HCT116 (cell line): ENCODE measurements at regions not wholly inside any gene's neighbourhood (a gene's known extent, or its start where the extent isn't known, plus 50 kb on each side); places are given as distances from the start of the nearest gene placed in this dataset.

ENCODE experiments used
- ATAC-seq: fragments of 200-7000 bp; cut with Tn5 transposase; 2 replicates; pipeline ENCODE4 v1.9.1; 2020; ENCODE audit warnings: mild to moderate bottlenecking, moderate library complexity
- BruUV-seq: library from RNA; stranded (reverse); fragments of 400-500 nt; replicated peaks from 2 replicates; lab custom pipeline; 2021; lab: Mats Ljungman, UMichigan
- CTCF ChIA-PET: fragments of 300-600 bp; sonication (Branson Sonifier 250); formaldehyde crosslinking; loops from one replicate; lab custom pipeline; 2021; ENCODE audit warnings: antibody characterized with exemption; lab: Charles Lee
- POLR2A ChIA-PET: fragments of 300-600, 350-600 bp; sonication (Branson Sonifier 250); formaldehyde crosslinking; loops from one replicate; lab custom pipeline; 2021; ENCODE audit warnings: antibody characterized with exemption; lab: Charles Lee
- RAD21 ChIA-PET, 2 experiments: fragments of 300-600 bp; sonication (Branson Sonifier 250); formaldehyde crosslinking; loops; one replicate each; lab custom pipeline; 2023; ENCODE audit warnings: low total read pairs in 2 of 2; ENCODE audit not compliant: uncharacterized antibody in 2 of 2, unreplicated experiment in 2 of 2, low non-redundant PET in 1 of 2; lab: Charles Lee
- DNase-seq: peaks from one replicate; pipeline ENCODE4 v3.0.0-alpha.2; 2010; ENCODE audit warnings: low read depth, low spot score
- H2AFZ ChIP-seq: fragments of 200-600 bp; shearing (Covaris generic), sonication (generic); 2 replicates; pipeline ENCODE4 v1.6.1; 2017; ENCODE audit warnings: low read depth, mixed run types, mixed read lengths, antibody characterized with exemption, low read length; ENCODE audit not compliant: poor library complexity, severe bottlenecking
- H3K27ac ChIP-seq: 2 replicates; pipeline ENCODE4 v1.5.1; 2012; ENCODE audit warnings: low read depth, low read length
- H3K27me3 ChIP-seq: fragments of 200-600 bp; sonication (generic); 2 replicates; pipeline ENCODE4 v1.6.1; 2016; ENCODE audit warnings: mixed run types, low read length, mixed read lengths; ENCODE audit not compliant: insufficient read depth
- H3K36me3 ChIP-seq, 2 experiments: fragments of 200-500 bp in 1 of 2; fragments of 200-600 bp in 1 of 2; sonication (Bioruptor generic) in 1 of 2; sonication (generic) in 1 of 2; 2 replicates each; pipeline versions ENCODE4 v1.5.1 to v1.6.1; 2014 to 2016; ENCODE audit warnings: low read length in 2 of 2, inconsistent platforms in 1 of 2, mixed read lengths in 1 of 2, mixed run types in 1 of 2; ENCODE audit not compliant: insufficient read depth in 2 of 2, control insufficient read depth in 1 of 2
- H3K4me1 ChIP-seq, 2 experiments: fragments of 200-600 bp in 1 of 2; sonication (generic) in 1 of 2; 2 replicates each; pipeline versions ENCODE4 v1.5.1 to v1.6.1; 2012 to 2017; ENCODE audit warnings: low read length in 2 of 2, inconsistent platforms in 1 of 2, mild to moderate bottlenecking in 1 of 2, mixed read lengths in 1 of 2, mixed run types in 1 of 2, moderate library complexity in 1 of 2; ENCODE audit not compliant: insufficient read depth in 2 of 2, control insufficient read depth in 1 of 2
- H3K4me2 ChIP-seq: fragments of 200-600 bp; sonication (generic); 2 replicates; pipeline ENCODE4 v1.6.1; 2017; ENCODE audit warnings: mixed run types, low read length, mixed read lengths
- H3K4me3 ChIP-seq, 2 experiments: fragments of 200-600 bp in 1 of 2; sonication (generic) in 1 of 2; replicated peaks in 1 of 2; 2 replicates each; pipeline ENCODE4 v1.5.1; 2011 to 2016; ENCODE audit warnings: low read length in 2 of 2, control low read depth in 1 of 2, low read depth in 1 of 2, mild to moderate bottlenecking in 1 of 2, mixed read lengths in 1 of 2, mixed run types in 1 of 2
- H3K79me2 ChIP-seq: fragments of 200-600 bp; sonication (generic); 2 replicates; pipeline ENCODE4 v1.6.1; 2017; ENCODE audit warnings: mild to moderate bottlenecking, mixed run types, low read length, moderate library complexity, mixed read lengths; ENCODE audit not compliant: insufficient read depth
- H3K9ac ChIP-seq: fragments of 200-600 bp; sonication (generic); 2 replicates; pipeline ENCODE4 v1.6.1; 2016; ENCODE audit warnings: low read length, mixed read lengths
- H3K9me2 ChIP-seq: fragments of 200-600 bp; sonication (generic), shearing (Covaris generic); 2 replicates; pipeline ENCODE4 v1.6.1; 2017; ENCODE audit warnings: mixed run types, mild to moderate bottlenecking, moderate library complexity; ENCODE audit not compliant: insufficient read depth
- H3K9me3 ChIP-seq, 2 experiments: fragments of 200-500 bp in 1 of 2; fragments of 200-600 bp in 1 of 2; sonication (Bioruptor generic) in 1 of 2; sonication (generic) in 1 of 2; 2 replicates each; pipeline ENCODE4 v1.6.1; 2014 to 2017; ENCODE audit warnings: low read length in 2 of 2, mixed read lengths in 2 of 2, inconsistent platforms in 1 of 2, low read depth in 1 of 2, mild to moderate bottlenecking in 1 of 2, mixed run types in 1 of 2, moderate library complexity in 1 of 2; ENCODE audit not compliant: control insufficient read depth in 1 of 2, insufficient read depth in 1 of 2
- H4K20me1 ChIP-seq: fragments of 200-600 bp; sonication (generic), shearing (Covaris generic); 2 replicates; pipeline ENCODE4 v1.6.1; 2017; ENCODE audit warnings: mixed run types, mild to moderate bottlenecking, moderate library complexity; ENCODE audit not compliant: insufficient read depth
- CBX3 ChIP-seq: IDR thresholded peaks from 2 replicates; pipeline ENCODE4 v1.6.1; 2012; ENCODE audit warnings: low read depth
- ELF1 ChIP-seq: IDR thresholded peaks from 2 replicates; pipeline ENCODE4 v1.6.1; 2012; ENCODE audit warnings: low read depth, borderline replicate concordance
- EZH2phosphoT487 ChIP-seq: fragments of 200-600 bp; IDR thresholded peaks from 2 replicates; pipeline ENCODE4 v1.6.1; 2018; ENCODE audit warnings: antibody characterized with exemption, borderline replicate concordance
- POLR2AphosphoS5 ChIP-seq: IDR thresholded peaks from 2 replicates; pipeline ENCODE4 v1.6.1; 2011; ENCODE audit warnings: mild to moderate bottlenecking, low read depth, low read length, moderate library complexity
- SP1 ChIP-seq: IDR thresholded peaks from 2 replicates; pipeline ENCODE4 v1.6.1; 2012; ENCODE audit warnings: low read depth
- TCF7L2 ChIP-seq: IDR thresholded peaks from 2 replicates; pipeline ENCODE4 v1.7.0; 2011; ENCODE audit warnings: borderline replicate concordance, inconsistent platforms; ENCODE audit not compliant: insufficient read depth, insufficient read length; ENCODE audit errors: extremely low read depth
- ZFX ChIP-seq: fragments of 450-650 bp; IDR thresholded peaks from 2 replicates; pipeline ENCODE4 v1.6.1; 2017
- ZNF274 ChIP-seq: fragments of 200-500 bp; sonication (Bioruptor generic); IDR thresholded peaks from 2 replicates; pipeline ENCODE4 v1.6.1; 2014; ENCODE audit warnings: mild to moderate bottlenecking, low read depth, low read length, inconsistent platforms
- intact Hi-C: fragments of 100-400 bp; cut with micrococcal nuclease; formaldehyde crosslinking; loops from 2 replicates; pipeline ENCODE4 v1.10.0; 2022
- TF ChIP-seq, protein P1 (sequence below): IDR thresholded peaks from 2 replicates; pipeline ENCODE4 v1.6.1; 2012
- TF ChIP-seq, protein P2 (sequence below): IDR thresholded peaks from 2 replicates; pipeline ENCODE4 v1.6.1; 2012
- TF ChIP-seq, protein P3 (sequence below): IDR thresholded peaks from 2 replicates; pipeline ENCODE4 v1.6.1; 2012; ENCODE audit warnings: low read depth

DNA sequence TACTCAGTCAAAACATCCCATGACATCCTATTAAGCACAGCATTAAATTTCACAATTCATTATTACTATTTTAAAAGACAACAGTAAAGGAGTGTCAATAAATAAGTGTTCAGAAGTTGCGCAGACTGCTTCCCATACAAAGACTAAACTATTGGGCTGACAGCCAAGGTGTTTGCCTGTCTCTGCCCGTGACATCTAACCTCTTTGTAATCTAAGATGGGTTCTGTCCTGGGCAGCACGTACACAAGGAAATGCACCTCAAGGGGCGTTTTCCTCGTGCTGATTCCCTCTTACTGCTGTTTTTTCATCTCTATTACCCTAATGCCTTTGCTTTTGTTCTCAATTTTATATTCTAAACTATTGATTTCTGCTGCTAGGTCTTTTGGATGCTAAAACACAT, 216.3 kb downstream of the NHLRC3 start (continued):
- TF ChIP-seq, protein P1, sequence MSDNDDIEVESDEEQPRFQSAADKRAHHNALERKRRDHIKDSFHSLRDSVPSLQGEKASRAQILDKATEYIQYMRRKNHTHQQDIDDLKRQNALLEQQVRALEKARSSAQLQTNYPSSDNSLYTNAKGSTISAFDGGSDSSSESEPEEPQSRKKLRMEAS = no peak
- TF ChIP-seq POLR2AphosphoS5 = no peak

- no peak overlapping the region for H3K27ac ChIP-seq
- H3K4me3 ChIP-seq = no peak overlapping the region
- no peak for TF ChIP-seq TCF7L2
- TF ChIP-seq, protein P2, sequence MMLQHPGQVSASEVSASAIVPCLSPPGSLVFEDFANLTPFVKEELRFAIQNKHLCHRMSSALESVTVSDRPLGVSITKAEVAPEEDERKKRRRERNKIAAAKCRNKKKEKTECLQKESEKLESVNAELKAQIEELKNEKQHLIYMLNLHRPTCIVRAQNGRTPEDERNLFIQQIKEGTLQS = no peak
- no TSS peak for BruUV-seq
- ChIA-PET POLR2A (no interaction called here), CTCF (no interaction called here), RAD21 (no interaction called here)
- H3K9ac ChIP-seq = no peak overlapping the region
- H3K27me3 ChIP-seq = peaks cover 10% of the 10 kb centered on the region
- ATAC-seq (no peak), DNase-seq (no peak)
- H4K20me1 ChIP-seq = no peaks in the 10 kb centered on the region
- intact Hi-C loops = no loop called here
- H2AFZ ChIP-seq = no peak overlapping the region
- no peaks in the 10 kb centered on the region for H3K9me3 ChIP-seq
- H3K9me2 ChIP-seq = no peaks in the 10 kb centered on the region
- H3K36me3 ChIP-seq = no peaks in the 10 kb centered on the region
- no peaks in the 10 kb centered on the region for H3K79me2 ChIP-seq
- H3K4me2 ChIP-seq = no peak overlapping the region
- no peaks in the 10 kb centered on the region for H3K4me1 ChIP-seq
Measured at GRCh38 chr13:39257642-39258041, 219.4 kb downstream of the NHLRC3 start.

- ChIA-PET RAD21 (no interaction called here), CTCF (interaction anchor here (0.9 kb wide), 1 partner anchor 353 kb away, joined by 3 read pairs; no protein-coding TSS in a partner anchor), POLR2A (interaction anchor here (1.6 kb wide), 1 partner anchor 13 kb away, joined by 3 read pairs; no protein-coding TSS in a partner anchor)
- Histone ChIP-seq H3K27ac (no peak overlapping the region), H3K9ac (no peak overlapping the region), H3K36me3 (no peaks in the 10 kb centered on the region), H4K20me1 (no peaks in the 10 kb centered on the region), H3K9me3 (no peaks in the 10 kb centered on the region), H3K4me3 (no peak overlapping the region), H3K4me2 (no peak overlapping the region), H3K4me1 (no peaks in the 10 kb centered on the region), H3K9me2 (no peaks in the 10 kb centered on the region), H3K27me3 (peaks cover 10% of the 10 kb centered on the region), H2AFZ (no peak overlapping the region), H3K79me2 (no peaks in the 10 kb centered on the region)
- ATAC-seq = no peak
- DNase-seq = no peak
- intact Hi-C loops = loop anchor here (5.0 kb wide), 1 partner anchor 112 kb away; no protein-coding TSS in a partner anchor
- BruUV-seq = no TSS peak
- TF ChIP-seq ELF1 (no peak), SP1 (no peak), CBX3 (no peak), ZNF274 (no peak), ZFX (no peak), EZH2phosphoT487 (no peak)
- TF ChIP-seq, protein P3, sequence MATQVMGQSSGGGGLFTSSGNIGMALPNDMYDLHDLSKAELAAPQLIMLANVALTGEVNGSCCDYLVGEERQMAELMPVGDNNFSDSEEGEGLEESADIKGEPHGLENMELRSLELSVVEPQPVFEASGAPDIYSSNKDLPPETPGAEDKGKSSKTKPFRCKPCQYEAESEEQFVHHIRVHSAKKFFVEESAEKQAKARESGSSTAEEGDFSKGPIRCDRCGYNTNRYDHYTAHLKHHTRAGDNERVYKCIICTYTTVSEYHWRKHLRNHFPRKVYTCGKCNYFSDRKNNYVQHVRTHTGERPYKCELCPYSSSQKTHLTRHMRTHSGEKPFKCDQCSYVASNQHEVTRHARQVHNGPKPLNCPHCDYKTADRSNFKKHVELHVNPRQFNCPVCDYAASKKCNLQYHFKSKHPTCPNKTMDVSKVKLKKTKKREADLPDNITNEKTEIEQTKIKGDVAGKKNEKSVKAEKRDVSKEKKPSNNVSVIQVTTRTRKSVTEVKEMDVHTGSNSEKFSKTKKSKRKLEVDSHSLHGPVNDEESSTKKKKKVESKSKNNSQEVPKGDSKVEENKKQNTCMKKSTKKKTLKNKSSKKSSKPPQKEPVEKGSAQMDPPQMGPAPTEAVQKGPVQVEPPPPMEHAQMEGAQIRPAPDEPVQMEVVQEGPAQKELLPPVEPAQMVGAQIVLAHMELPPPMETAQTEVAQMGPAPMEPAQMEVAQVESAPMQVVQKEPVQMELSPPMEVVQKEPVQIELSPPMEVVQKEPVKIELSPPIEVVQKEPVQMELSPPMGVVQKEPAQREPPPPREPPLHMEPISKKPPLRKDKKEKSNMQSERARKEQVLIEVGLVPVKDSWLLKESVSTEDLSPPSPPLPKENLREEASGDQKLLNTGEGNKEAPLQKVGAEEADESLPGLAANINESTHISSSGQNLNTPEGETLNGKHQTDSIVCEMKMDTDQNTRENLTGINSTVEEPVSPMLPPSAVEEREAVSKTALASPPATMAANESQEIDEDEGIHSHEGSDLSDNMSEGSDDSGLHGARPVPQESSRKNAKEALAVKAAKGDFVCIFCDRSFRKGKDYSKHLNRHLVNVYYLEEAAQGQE = no peak
- TF ChIP-seq, protein P2 = no peak
Measured at GRCh38 chr13:39259371-39260140, 221.3 kb downstream of the NHLRC3 start.
